ENCODE measurements at regions not wholly inside any gene's neighbourhood (a gene's known extent, or its start where the extent isn't known, plus 50 kb on each side); places are given as distances from the start of the nearest gene placed in this dataset.

- no peak for TF ChIP-seq REST (IDR thresholded peaks at IDR 0.05; ENCODE audit: unreplicated experiment)
- no peak for TF ChIP-seq NANOG (IDR thresholded peaks at IDR 0.05; ENCODE audit: borderline replicate concordance)
- no peak for TF ChIP-seq JUNB (IDR thresholded peaks at IDR 0.05; ENCODE audit: unreplicated experiment)
- TF ChIP-seq POLR2AphosphoS5 (IDR thresholded peaks at IDR 0.05; ENCODE audit: low read depth) = no peak
- TF ChIP-seq CREB1 (CRISPR knock-in tag; IDR thresholded peaks at IDR 0.05; ENCODE audit: low read depth) = no peak
- no peak for TF ChIP-seq ETS1 (IDR thresholded peaks at IDR 0.05)
- TF ChIP-seq ZNF331 (CRISPR knock-in tag; IDR thresholded peaks at IDR 0.05; ENCODE audit: low read depth) = no peak
- no peak for TF ChIP-seq ZNF114 (CRISPR knock-in tag; IDR thresholded peaks at IDR 0.05)
- H3K4me2 ChIP-seq = no peak overlapping the region
- no peak overlapping the region for H2AFZ ChIP-seq
- no peak overlapping the region for H3K4me3 ChIP-seq
- no peaks in the 10 kb centered on the region for H3K27me3 ChIP-seq (ENCODE audit: insufficient read depth)
- no peaks in the 10 kb centered on the region; the same call in 1 of the 3 replicates for H3K9me3 Mint-ChIP-seq
- H4K20me1 ChIP-seq (replicated peaks; ENCODE audit: insufficient read depth) = no peaks in the 10 kb centered on the region
- ATAC-seq (no peak), DNase-seq (ENCODE audit: low spot score) (no peak)
- no peak overlapping the region for H3K4me3 Mint-ChIP-seq
- H3K27ac ChIP-seq (ENCODE audit: low read depth) = no peak overlapping the region
- H3K27ac Mint-ChIP-seq = no peak overlapping the region
- no peaks in the 10 kb centered on the region; the same call in 2 of the 3 replicates for H3K36me3 Mint-ChIP-seq (ENCODE audit: low read depth)
- no peaks in the 10 kb centered on the region for H3K4me1 ChIP-seq (ENCODE audit: insufficient read depth)
- H3K36me3 ChIP-seq (ENCODE audit: insufficient read depth) = no peaks in the 10 kb centered on the region
- H3K27me3 Mint-ChIP-seq (ENCODE audit: insufficient read depth, low read depth, poor library complexity) = no peaks in the 10 kb centered on the region
- no peaks in the 10 kb centered on the region for H3F3A ChIP-seq (replicated peaks; ENCODE audit: low read depth)
- no peaks in the 10 kb centered on the region for H3K79me2 ChIP-seq (replicated peaks; ENCODE audit: insufficient read depth)
- H3K4me1 Mint-ChIP-seq = no peaks in the 10 kb centered on the region; the same call in 2 of the 3 replicates
- H3K9me2 ChIP-seq (ENCODE audit: insufficient read depth) = no peaks in the 10 kb centered on the region
Observed at GRCh38 chr10:43000651-43001426, 76.0 kb upstream of the RET start.

GRCh38 chr10:43001427-43001795, 75.5 kb upstream of the RET start:
- no peak overlapping the region for H2AFZ ChIP-seq
- no peak overlapping the region for H3K27ac Mint-ChIP-seq
- H3K4me2 ChIP-seq = no peak overlapping the region
- H3K4me1 Mint-ChIP-seq = no peaks in the 10 kb centered on the region
- no peak overlapping the region for H3K27ac ChIP-seq (ENCODE audit: low read depth)
- no peaks in the 10 kb centered on the region for H3K36me3 Mint-ChIP-seq (ENCODE audit: low read depth)
- no peaks in the 10 kb centered on the region for H3K79me2 ChIP-seq (replicated peaks; ENCODE audit: insufficient read depth)
- H3K4me3 Mint-ChIP-seq = no peak overlapping the region
- no peaks in the 10 kb centered on the region; the same call in 1 of the 3 replicates for H3K9me3 Mint-ChIP-seq
- H3K27me3 ChIP-seq (ENCODE audit: insufficient read depth) = no peaks in the 10 kb centered on the region
- H3K4me1 ChIP-seq (ENCODE audit: insufficient read depth) = no peaks in the 10 kb centered on the region
- no peaks in the 10 kb centered on the region for H3F3A ChIP-seq (replicated peaks; ENCODE audit: low read depth)
- H3K4me3 ChIP-seq = no peak overlapping the region
- DNase-seq (ENCODE audit: low spot score) = no peak
- no peaks in the 10 kb centered on the region for H3K27me3 Mint-ChIP-seq (ENCODE audit: insufficient read depth, low read depth, poor library complexity)
- H3K9me2 ChIP-seq (ENCODE audit: insufficient read depth) = no peaks in the 10 kb centered on the region
- no peaks in the 10 kb centered on the region for H3K36me3 ChIP-seq (ENCODE audit: insufficient read depth)
- no peaks in the 10 kb centered on the region for H4K20me1 ChIP-seq (replicated peaks; ENCODE audit: insufficient read depth)
- ATAC-seq = no peak
- TF ChIP-seq REST (IDR thresholded peaks at IDR 0.05; ENCODE audit: unreplicated experiment) (no peak), ZNF331 (CRISPR knock-in tag; IDR thresholded peaks at IDR 0.05; ENCODE audit: low read depth) (no peak), POLR2AphosphoS5 (IDR thresholded peaks at IDR 0.05; ENCODE audit: low read depth) (no peak), CTCF (conservative IDR thresholded peaks at IDR 0.05; ENCODE audit: low read depth in 2 of 2) (no peak), STAT1 (IDR thresholded peaks at IDR 0.05; ENCODE audit: unreplicated experiment) (no peak)
